ENCODE measurements at regions not wholly inside any gene's neighbourhood (a gene's known extent, or its start where the extent isn't known, plus 50 kb on each side); places are given as distances from the start of the nearest gene placed in this dataset.

DNA sequence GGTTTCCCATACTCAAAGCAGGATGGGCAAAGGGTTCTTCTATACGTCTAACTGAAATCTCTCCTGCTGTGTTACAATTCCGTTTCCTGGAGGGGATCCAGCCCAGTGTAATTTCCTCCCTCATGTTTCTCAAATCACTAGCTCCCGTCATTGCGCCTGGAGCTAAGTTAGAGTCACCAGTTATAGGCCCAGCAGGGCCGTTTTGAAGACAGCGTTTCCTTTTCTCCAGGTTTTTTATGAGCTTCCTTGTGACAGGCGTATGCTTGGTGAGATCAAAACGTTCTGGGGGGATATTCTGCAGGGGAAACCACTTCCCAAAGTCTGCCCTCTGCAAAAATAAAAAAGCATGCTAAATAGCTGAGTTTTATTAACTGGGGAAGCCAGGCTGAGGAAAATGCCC is 53.0 kb upstream of the WWC1 start:
- TF ChIP-seq PBX3 (IDR thresholded peaks at IDR 0.05; ENCODE audit: insufficient replicate concordance, low read depth, low read length) (no peak), TCF7 (IDR thresholded peaks at IDR 0.05; ENCODE audit: borderline replicate concordance) (no peak), HDGF (IDR thresholded peaks at IDR 0.05) (no peak), CTCF (IDR thresholded peaks at IDR 0.05 in 2 of 3, conservative IDR thresholded peaks at IDR 0.05 in 1 of 3; ENCODE audit: control insufficient read depth in 2 of 3, extremely low read depth in 1 of 3, insufficient read depth in 1 of 3, low read depth in 3 of 3, low read length in 3 of 3) (no peak), GABPA (IDR thresholded peaks at IDR 0.05; ENCODE audit: low read depth) (no peak), FOS (IDR thresholded peaks at IDR 0.05; ENCODE audit: borderline replicate concordance, extremely low read depth, insufficient read length) (no peak), CREM (IDR thresholded peaks at IDR 0.05; ENCODE audit: low read depth) (no peak)

Data from GM12878 (cell line).